ENCODE measurements at regions not wholly inside any gene's neighbourhood (a gene's known extent, or its start where the extent isn't known, plus 50 kb on each side); places are given as distances from the start of the nearest gene placed in this dataset.

DNA sequence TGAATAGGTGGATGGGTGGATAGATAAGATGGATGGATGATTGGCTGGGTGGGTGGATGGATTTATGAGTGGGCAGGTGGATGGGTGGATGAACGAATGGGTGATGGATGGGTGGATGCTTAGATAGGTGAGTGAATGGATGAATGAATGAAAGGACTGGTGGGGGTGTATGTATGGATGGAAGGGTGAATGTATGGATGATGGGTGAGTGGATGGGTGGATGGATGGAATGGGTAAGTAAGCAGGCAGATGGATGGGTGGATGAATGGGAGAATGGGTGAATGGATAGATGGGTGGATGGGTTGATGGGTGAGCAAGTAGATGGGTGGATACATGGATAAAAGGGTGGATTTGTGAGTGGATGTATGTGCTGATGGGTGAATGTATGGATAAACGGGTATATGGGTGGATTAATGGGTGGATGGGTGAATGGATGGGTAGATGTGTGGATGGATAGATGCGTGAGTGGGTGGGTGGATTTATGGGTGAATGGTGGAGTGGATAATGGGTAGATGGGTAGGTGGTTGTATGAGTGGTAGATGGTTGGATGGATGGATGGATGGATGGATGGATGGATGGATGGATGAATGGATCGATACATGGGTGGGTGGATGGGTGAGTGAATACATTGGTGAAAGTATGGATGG, 682.6 kb downstream of the HS3ST4 start:
- no peak for DNase-seq
- 75 to 76% methylated on average over 4 of the region's 4 CpGs for WGBS, 2 donors
- no peaks in the 10 kb centered on the region for H3K9me3 ChIP-seq
- no peak overlapping the region for H3K4me3 ChIP-seq (replicated peaks in 1 of 3)
- TF ChIP-seq, protein P1, sequence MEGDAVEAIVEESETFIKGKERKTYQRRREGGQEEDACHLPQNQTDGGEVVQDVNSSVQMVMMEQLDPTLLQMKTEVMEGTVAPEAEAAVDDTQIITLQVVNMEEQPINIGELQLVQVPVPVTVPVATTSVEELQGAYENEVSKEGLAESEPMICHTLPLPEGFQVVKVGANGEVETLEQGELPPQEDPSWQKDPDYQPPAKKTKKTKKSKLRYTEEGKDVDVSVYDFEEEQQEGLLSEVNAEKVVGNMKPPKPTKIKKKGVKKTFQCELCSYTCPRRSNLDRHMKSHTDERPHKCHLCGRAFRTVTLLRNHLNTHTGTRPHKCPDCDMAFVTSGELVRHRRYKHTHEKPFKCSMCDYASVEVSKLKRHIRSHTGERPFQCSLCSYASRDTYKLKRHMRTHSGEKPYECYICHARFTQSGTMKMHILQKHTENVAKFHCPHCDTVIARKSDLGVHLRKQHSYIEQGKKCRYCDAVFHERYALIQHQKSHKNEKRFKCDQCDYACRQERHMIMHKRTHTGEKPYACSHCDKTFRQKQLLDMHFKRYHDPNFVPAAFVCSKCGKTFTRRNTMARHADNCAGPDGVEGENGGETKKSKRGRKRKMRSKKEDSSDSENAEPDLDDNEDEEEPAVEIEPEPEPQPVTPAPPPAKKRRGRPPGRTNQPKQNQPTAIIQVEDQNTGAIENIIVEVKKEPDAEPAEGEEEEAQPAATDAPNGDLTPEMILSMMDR (IDR thresholded peaks at IDR 0.05), result no peak
- TF ChIP-seq POLR2A (IDR thresholded peaks at IDR 0.05), result no peak
- no peaks in the 10 kb centered on the region for H3K36me3 ChIP-seq
- no peaks in the 10 kb centered on the region for H3K27me3 ChIP-seq
- no peak overlapping the region for H3K27ac ChIP-seq
- H3K4me1 ChIP-seq, result no peaks in the 10 kb centered on the region
- intact Hi-C loops (cut with DNase I), result no loop called here

GRCh38 chr16:26382586-26382985, 684.1 kb upstream of the C16orf82 start:
- Histone ChIP-seq H3K27me3 (no peaks in the 10 kb centered on the region), H3K9me3 (no peaks in the 10 kb centered on the region), H3K4me3 (replicated peaks in 1 of 3) (no peak overlapping the region), H3K27ac (no peak overlapping the region), H3K4me1 (no peaks in the 10 kb centered on the region), H3K36me3 (no peaks in the 10 kb centered on the region)
- intact Hi-C loops (cut with DNase I), result no loop called here
- no peak for DNase-seq
- WGBS, 2 donors, result 56 to 69% methylated on average over 2 of the region's 2 CpGs
- no peak for TF ChIP-seq POLR2A (IDR thresholded peaks at IDR 0.05)
- TF ChIP-seq, protein P1 (IDR thresholded peaks at IDR 0.05), result no peak

- no peaks in the 10 kb centered on the region for H3K27me3 ChIP-seq
- no peak for TF ChIP-seq POLR2A (IDR thresholded peaks at IDR 0.05)
- TF ChIP-seq, protein P1 (IDR thresholded peaks at IDR 0.05), result no peak
- H3K4me1 ChIP-seq, result no peaks in the 10 kb centered on the region
- no peaks in the 10 kb centered on the region for H3K36me3 ChIP-seq
- H3K27ac ChIP-seq, result no peak overlapping the region
- intact Hi-C loops (cut with DNase I), result no loop called here
- no peaks in the 10 kb centered on the region for H3K9me3 ChIP-seq
- 13 to 16% methylated on average over 3 of the region's 3 CpGs for WGBS, 2 donors
- no peak for DNase-seq
- no peak overlapping the region for H3K4me3 ChIP-seq (replicated peaks in 1 of 3)
These were observed 680.6 kb upstream of the C16orf82 start for GRCh38 chr16:26386096-26386495.

DNA sequence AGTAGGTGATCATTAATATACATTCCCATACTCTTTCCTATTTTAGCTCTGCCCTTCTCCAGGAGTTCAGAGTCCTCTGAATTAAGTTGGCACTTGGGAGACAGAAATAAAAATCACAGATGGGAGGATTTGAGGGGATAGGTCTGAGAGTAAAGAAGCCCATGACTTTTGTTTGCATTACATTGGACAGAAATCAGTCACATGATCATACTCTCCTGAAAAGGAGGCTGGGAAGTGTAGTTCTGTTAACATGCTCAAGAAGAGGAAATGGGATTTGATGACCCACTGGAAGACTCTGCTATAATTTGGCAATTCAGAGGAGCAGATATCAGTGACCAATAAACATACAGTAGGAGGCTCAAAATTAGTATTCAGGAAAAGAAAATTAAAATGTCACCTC, 674.9 kb upstream of the C16orf82 start:
- no peaks in the 10 kb centered on the region for H3K4me1 ChIP-seq
- H3K27me3 ChIP-seq, result no peaks in the 10 kb centered on the region
- TF ChIP-seq, protein P1 (IDR thresholded peaks at IDR 0.05), result no peak
- no peak for TF ChIP-seq POLR2A (IDR thresholded peaks at IDR 0.05)
- no peaks in the 10 kb centered on the region for H3K9me3 ChIP-seq
- intact Hi-C loops (cut with DNase I), result no loop called here
- no peak overlapping the region for H3K4me3 ChIP-seq (replicated peaks in 1 of 3)
- DNase-seq, result no peak
- H3K27ac ChIP-seq, result no peak overlapping the region
- H3K36me3 ChIP-seq, result no peaks in the 10 kb centered on the region

GRCh38 chr16:26394409-26394808, 672.3 kb upstream of the C16orf82 start:
- H3K4me1 ChIP-seq, result no peaks in the 10 kb centered on the region
- WGBS, 2 donors, result 60% methylated on average over 5 of the region's 5 CpGs
- TF ChIP-seq, protein P1 (IDR thresholded peaks at IDR 0.05), result no peak
- TF ChIP-seq POLR2A (IDR thresholded peaks at IDR 0.05), result no peak
- H3K27me3 ChIP-seq, result no peaks in the 10 kb centered on the region
- no peak overlapping the region for H3K27ac ChIP-seq
- DNase-seq, result no peak
- no peak overlapping the region for H3K4me3 ChIP-seq (replicated peaks in 1 of 3)
- H3K36me3 ChIP-seq, result no peaks in the 10 kb centered on the region
- intact Hi-C loops (cut with DNase I), result no loop called here
- no peaks in the 10 kb centered on the region for H3K9me3 ChIP-seq
